Kidney (tissue), 13 donors: ENCODE measurements at regions not wholly inside any gene's neighbourhood (a gene's known extent, or its start where the extent isn't known, plus 50 kb on each side); places are given as distances from the start of the nearest gene placed in this dataset.

ENCODE experiments used
- DNase-seq, 5 donors: peaks; one replicate each; pipeline ENCODE4 v3.0.0-alpha.2; 2013 to 2020
- FAIRE-seq: peaks from 2 replicates; lab custom pipeline; 2012; peaks lifted over from hg19 to GRCh38; lab: Jason Lieb, UNC
- H3K27ac ChIP-seq, 2 donors: one replicate each; pipeline ENCODE4 v1.7.0; 2013; ENCODE audit warnings: low read depth in 2 of 2, low read length in 2 of 2, inconsistent platforms in 1 of 2
- H3K27me3 ChIP-seq: one replicate; pipeline ENCODE4 v1.7.1; 2013; ENCODE audit warnings: low read length, inconsistent platforms; ENCODE audit not compliant: control insufficient read depth, insufficient read depth
- H3K36me3 ChIP-seq, 3 donors: one replicate each; pipeline versions ENCODE4 v1.7.0 to v1.7.1; 2013; ENCODE audit warnings: low read length in 3 of 3, control low read depth in 1 of 3, inconsistent platforms in 1 of 3; ENCODE audit not compliant: insufficient read depth in 3 of 3, control insufficient read depth in 2 of 3
- H3K4me1 ChIP-seq, 3 donors: one replicate each; pipeline versions ENCODE4 v1.7.0 to v1.7.1; 2013; ENCODE audit warnings: low read length in 3 of 3, inconsistent platforms in 1 of 3, low read depth in 1 of 3; ENCODE audit not compliant: control insufficient read depth in 2 of 3, insufficient read depth in 2 of 3
- H3K4me3 ChIP-seq, 3 donors: one replicate each; pipeline versions ENCODE4 v1.7.0 to v1.8.1; 2013; ENCODE audit warnings: low read length in 3 of 3, control low read depth in 1 of 3, inconsistent platforms in 1 of 3
- H3K9ac ChIP-seq, 3 donors: one replicate each; pipeline versions ENCODE4 v1.7.0 to v1.7.1; 2013; ENCODE audit warnings: low read length in 3 of 3, control low read depth in 1 of 3, inconsistent platforms in 1 of 3
- H3K9me3 ChIP-seq, 3 donors: one replicate each; pipeline versions ENCODE4 v1.7.0 to v1.7.1; 2013; ENCODE audit warnings: low read length in 3 of 3, control low read depth in 1 of 3, inconsistent platforms in 1 of 3; ENCODE audit not compliant: control insufficient read depth in 2 of 3, insufficient read depth in 1 of 3
- CTCF ChIP-seq: IDR thresholded peaks from 3 replicates; pipeline ENCODE4 v1.5.1; 2012; ENCODE audit warnings: mild to moderate bottlenecking, moderate library complexity, borderline replicate concordance; ENCODE audit not compliant: insufficient read depth; ENCODE audit errors: extremely low read depth
- intact Hi-C: fragments of 100-400 bp; cut with DNase I; formaldehyde crosslinking; loops from one replicate; pipeline ENCODE4 v1.11.1; 2022
- donor health status: control.
- donor health status: control.
- donor health status: control.
- donor health status: control.
- donor health status: control.
- donor health status: DM: yes; HTN: yes; CAD: no.
- donor health status: Normal renal cell carcinoma (clear cell type).

DNA sequence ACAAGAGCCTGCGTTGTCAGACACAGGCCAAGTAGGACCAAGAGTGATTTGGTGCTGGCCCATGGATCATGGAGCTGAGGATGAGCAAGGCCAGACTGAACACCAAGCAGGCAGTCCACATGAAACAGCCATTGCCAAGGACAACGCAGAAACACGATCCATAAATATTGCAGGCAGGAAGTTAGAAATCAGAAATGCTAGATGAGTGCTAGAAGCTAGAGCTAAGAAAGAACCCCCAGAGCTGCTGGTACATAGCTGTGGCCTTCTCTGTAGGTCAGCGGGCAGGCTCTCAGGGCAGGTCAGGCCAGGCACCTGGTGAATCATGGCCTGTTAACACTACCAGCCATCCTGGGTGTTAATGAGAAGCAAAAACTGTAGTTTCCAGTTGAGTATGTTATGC is 119.7 kb downstream of the ALDH8A1 start:
- TF ChIP-seq CTCF = no peak
- intact Hi-C loops = no loop called here
- H3K9ac ChIP-seq = no peak overlapping the region
- no peaks in the 10 kb centered on the region for H3K36me3 ChIP-seq
- FAIRE-seq (no peak), DNase-seq (no peak)
- H3K27ac ChIP-seq = no peak overlapping the region
- H3K4me3 ChIP-seq = no peak overlapping the region
- H3K27me3 ChIP-seq = no peaks in the 10 kb centered on the region
- H3K9me3 ChIP-seq = no peaks in the 10 kb centered on the region
- H3K4me1 ChIP-seq = peaks cover 0 to 3% (median 0%) of the 10 kb centered on the region in 3 donors

- no peak for TF ChIP-seq CTCF
- H3K36me3 ChIP-seq = no peaks in the 10 kb centered on the region
- no peaks in the 10 kb centered on the region for H3K27me3 ChIP-seq
- no peaks in the 10 kb centered on the region for H3K9me3 ChIP-seq
- peaks cover 0 to 3% (median 0%) of the 10 kb centered on the region in 3 donors for H3K4me1 ChIP-seq
- intact Hi-C loops = loop anchor here (10.0 kb wide), 1 partner anchor 654 kb away; no protein-coding TSS in a partner anchor
- DNase-seq (no peak), FAIRE-seq (no peak)
- no peak overlapping the region for H3K4me3 ChIP-seq
- H3K27ac ChIP-seq = no peak overlapping the region
- H3K9ac ChIP-seq = no peak overlapping the region
These were observed 121.3 kb downstream of the ALDH8A1 start for GRCh38 chr6:134828641-134829040.

DNA sequence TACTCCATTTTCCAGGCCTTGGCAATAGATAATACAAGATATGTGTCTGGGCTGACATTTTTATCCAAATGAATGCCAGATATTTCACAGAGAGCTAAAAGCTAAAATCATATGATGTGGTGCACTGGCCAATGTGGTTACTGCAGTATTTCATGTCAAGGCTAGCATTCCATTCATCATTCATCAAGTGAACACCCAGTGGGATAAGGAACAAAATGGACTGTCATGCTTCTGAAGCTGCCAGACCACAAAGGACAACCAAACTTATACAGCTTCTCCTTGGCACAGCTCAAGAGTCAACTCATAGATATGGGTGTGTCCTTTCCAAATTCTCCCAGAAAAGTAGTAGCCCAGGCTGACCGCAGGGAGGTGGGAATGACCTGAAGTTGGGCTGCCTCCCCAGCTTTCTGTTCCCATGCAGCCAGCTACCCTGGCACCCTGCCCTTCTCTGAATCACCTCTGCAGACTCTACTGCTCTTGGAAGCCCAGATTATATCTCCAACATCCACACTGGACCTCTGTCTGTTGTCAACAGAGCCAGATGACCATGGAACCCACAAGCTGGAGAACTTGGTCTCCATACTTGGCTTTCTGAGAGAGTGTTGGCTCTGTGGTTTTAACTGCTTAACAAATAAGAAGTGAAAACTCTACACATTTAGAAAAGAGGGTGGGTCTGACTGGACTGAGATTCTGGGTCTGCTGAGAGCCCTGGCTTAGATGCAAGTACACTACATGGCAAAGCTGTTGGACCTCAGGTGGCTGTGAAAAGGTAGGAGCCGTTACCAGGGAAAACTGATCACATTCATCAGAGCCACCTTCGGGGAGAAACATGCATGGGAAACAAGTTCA is 122.8 kb downstream of the ALDH8A1 start:
- DNase-seq (no peak), FAIRE-seq (no peak)
- no peak overlapping the region for H3K4me3 ChIP-seq
- intact Hi-C loops = loop anchor here (10.0 kb wide), 1 partner anchor 652 kb away; no protein-coding TSS in a partner anchor
- peaks cover 0 to 8% (median 3%) of the 10 kb centered on the region in 3 donors for H3K4me1 ChIP-seq
- H3K27ac ChIP-seq = no peak overlapping the region
- no peak overlapping the region for H3K9ac ChIP-seq
- no peaks in the 10 kb centered on the region for H3K27me3 ChIP-seq
- TF ChIP-seq CTCF = no peak
- no peaks in the 10 kb centered on the region for H3K36me3 ChIP-seq
- no peaks in the 10 kb centered on the region for H3K9me3 ChIP-seq
